ENCODE measurements at regions not wholly inside any gene's neighbourhood (a gene's known extent, or its start where the extent isn't known, plus 50 kb on each side); places are given as distances from the start of the nearest gene placed in this dataset.
A peak's percentile ranks its signal among the peaks of the same experiment; 100 is the strongest.
"Not testable (repeated sequence)": the region's sequence is repeated elsewhere in the genome, so short reads cannot be mapped to it uniquely, and the experiment has no call there.

GRCh38 chr9:7456793-7457530, 342.6 kb downstream of the DMAC1 start:
- DNase-seq = no peak

GRCh38 chr9:7456377-7456776, 343.2 kb downstream of the DMAC1 start:
- DNase-seq = no peak

DNA sequence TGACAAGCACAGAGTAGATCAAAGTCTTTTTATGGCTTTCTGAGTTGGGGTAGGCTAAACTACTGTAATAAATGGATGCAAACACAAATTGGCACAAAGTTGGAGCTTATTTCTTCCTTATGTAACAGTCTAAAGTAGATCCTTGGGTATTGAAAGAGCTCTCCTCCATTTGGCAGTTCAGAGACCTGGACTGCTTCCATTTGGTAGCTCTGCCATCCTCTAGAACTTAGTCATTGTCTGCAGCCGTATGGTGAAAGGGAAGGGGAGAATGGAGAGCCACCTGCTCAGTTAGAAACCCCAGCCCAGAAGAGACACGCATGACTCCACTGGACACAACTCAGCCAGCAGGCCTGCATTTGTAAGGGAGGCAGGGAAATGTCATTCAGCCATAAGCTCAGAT, 345.0 kb downstream of the DMAC1 start:
- no peak for DNase-seq

DNA sequence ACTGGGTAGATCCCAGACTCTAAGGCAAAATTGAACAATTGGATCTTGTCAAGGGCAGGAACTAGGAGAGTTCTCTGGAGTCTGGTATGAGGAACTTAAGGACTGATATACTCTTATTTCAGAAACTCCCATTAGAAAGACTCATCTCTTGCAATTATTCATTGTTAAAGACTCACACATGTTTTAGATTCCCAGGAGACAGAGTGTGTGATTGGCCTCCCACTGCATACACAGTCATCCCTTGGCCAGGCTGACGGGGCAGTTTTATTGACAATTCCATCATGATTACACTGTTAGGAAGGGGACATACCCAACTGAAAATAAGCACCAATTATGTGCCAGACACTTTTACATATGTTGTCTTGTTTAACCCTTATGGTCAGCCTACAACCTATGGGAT, 347.2 kb downstream of the DMAC1 start:
- DNase-seq = no peak

DNA sequence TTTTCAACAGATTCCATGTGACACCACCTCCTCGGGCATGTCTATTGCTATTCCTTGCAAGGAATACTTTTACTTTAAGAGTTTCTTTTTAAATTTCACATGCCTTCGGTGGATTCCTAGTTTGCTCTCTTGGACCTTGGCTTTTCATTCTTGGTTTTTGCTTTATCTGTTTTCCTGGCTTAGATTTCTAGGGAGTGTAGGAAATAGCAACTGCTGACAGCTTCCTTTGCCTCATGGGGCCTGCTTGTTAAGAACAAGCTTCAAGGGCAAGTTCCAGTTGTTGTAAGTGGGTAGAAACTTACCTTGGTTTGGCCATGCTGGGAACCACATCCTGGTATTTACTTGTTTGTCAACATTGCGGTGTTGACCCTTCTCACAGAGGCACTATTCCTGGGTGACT, 348.5 kb downstream of the DMAC1 start:
- no peak for DNase-seq

DNA sequence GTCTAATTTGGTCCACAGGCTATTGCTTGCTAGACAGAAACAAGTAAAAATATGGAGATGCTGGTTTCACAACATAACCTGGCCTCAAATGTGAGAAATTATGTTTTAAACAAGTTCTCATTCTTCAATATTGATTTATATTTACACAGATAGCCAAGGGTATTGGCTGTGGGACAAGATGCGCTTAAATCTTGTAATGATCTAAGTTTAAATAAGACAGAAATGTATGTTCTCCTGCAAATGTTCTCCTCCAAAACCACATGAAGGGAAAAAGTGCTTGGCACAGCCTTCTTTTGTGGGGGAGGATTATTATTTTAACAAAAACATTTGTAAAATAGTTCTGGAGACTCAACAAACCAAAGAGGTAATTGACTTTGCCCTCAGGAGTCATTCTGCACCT, 356.0 kb downstream of the DMAC1 start:
- DNase-seq = no peak

- no peak for DNase-seq
Measured at GRCh38 chr9:7439355-7439995, 360.1 kb downstream of the DMAC1 start.

- no peak for DNase-seq
Measured at GRCh38 chr9:7436754-7437153, 362.8 kb downstream of the DMAC1 start.

DNA sequence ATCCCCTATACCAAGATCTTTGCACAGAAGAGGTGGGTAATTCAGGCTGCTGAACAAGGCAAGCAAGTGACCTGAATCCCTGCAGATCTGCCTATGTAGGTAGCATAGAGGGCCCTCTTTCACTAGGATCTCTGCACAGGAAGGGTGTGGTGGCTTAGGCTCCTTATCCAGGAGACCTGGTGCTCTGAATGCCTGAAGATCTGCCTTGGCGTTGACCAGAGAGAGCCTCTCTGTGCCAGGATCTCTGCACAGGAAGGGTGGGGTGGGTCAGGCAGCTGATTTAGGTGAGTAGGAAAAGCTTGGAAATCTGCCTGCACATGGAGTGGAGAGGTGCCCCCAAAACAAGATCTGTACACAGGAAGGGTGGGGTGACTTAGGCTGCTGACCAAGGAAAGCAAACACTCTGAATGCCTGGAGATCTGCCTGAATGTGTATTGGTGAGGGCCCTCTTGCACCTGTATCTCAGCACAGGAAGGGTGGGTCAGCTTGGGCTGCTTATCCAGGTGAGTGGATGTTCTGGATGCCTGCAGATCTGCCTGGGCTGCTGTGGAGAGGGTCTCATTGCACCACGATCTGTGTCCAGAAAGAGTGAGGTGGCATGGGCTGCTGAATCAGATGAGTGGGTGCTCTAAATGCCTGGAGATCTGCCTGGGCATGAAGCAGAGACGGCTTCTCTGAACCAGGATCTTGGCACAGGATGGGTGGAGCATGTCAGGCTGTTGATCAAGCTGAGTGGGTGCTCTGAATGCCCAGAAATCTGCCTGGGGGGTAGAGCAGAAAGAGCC, 365.9 kb downstream of the DMAC1 start:
- DNase-seq = no peak

DNA sequence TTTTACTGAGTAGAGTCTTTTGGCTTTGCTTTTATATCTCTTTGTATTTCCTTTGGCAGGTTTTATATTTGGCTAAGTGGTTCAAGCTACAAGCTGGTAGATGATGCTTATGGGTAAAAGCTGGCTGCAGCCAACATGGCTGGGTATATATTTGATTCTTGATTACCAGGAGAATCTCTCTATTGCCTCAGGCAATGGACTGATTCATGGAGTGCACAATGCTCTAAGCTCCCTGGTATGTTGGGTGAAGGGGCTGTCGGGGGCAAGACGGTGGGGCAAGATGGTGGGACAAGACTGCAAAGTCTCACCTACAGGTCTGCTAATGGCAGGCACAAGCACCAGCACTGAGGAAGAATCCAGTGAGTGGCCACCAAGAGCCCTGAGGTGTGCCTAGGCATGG, 366.6 kb downstream of the DMAC1 start:
- DNase-seq = no peak

DNA sequence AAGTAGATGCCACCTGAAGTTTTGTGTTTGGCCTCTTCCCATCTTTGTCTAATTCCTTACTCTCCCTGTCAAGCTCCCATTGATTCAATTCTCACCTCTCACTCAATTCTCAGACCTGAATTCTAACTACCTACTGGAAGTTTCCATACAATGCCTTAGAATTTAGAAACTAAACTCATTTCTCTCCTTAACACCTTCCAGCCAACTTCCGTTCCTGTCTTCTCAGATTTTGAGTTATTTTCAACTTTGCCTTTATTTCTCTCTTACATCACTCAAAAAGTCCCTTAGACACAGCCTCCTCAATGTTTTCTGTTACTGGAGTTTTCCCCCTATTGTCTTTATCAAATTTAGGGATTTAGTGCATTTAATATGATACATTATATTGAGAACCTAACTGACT, 382.2 kb downstream of the DMAC1 start:
- DNase-seq = not testable (repeated sequence)

GRCh38 chr9:7415836-7416235, 383.7 kb downstream of the DMAC1 start:
- no peak for DNase-seq

- no peak for DNase-seq
Measured at GRCh38 chr9:7408845-7409244, 390.7 kb downstream of the DMAC1 start.

GRCh38 chr9:7407246-7407645, 392.3 kb downstream of the DMAC1 start:
- DNase-seq = no peak

DNA sequence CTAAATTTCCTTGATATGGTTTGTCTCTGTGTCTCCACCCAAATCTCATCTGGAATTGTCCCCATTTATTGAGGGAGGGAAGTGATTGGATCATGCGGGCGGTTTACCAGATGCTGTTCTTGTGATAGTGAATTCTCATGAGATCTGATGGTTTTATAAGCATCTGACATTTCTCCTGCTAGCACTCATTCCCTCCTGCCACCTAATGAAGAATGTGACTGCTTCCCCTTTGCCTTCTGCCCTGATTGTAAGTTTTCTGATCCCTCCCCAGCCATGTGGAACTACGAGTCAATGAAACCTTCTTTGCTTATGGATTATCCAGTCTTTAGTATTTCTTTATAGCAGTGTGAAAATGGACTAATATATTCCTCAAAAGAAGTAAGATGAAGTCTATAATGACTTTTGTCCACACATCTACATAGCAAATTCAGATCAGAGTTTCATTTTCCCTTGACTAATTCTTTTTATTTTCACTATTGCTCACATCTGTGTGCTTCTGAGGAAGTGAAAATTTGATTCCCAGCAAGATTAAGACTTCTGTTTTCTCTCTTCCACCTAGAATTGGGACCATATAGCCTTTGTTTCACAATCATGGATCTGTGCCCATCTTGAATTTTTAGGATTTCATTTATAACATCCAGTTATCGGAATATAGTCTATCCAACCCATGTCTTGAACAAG, 393.5 kb downstream of the DMAC1 start:
- peak in 1 of 2 donors; percentile 2 for DNase-seq

GRCh38 chr9:7403839-7404487, 395.6 kb downstream of the DMAC1 start:
- no peak for DNase-seq

- DNase-seq = no peak
Measured at GRCh38 chr9:7403028-7403389, 396.6 kb downstream of the DMAC1 start.

- DNase-seq = no peak
Measured at GRCh38 chr9:7402334-7403027, 397.1 kb downstream of the DMAC1 start.

DNA sequence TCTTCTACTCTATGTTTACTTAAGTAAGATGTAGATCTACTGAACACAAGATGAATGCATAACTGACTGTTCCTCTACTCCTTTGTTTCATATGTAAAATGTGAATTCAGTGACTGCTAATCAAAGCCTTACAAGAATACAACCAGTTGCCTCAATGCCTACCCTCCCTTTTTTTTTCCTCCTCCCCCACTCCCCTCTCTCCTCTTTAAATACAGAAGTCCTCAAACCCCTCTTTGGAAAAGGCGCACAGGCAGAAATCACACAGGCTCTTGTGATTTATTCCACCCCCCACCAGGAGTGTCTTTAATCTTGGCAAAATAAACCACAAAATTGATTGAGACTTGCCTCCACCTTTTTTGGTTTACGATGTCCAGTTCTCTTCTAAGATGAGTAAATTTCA, 398.5 kb downstream of the DMAC1 start:
- no peak for DNase-seq

GRCh38 chr9:7394002-7394774, 405.4 kb downstream of the DMAC1 start:
- no peak for DNase-seq

GRCh38 chr9:7392148-7392547, 407.4 kb downstream of the DMAC1 start:
- no peak for DNase-seq

- no peak for DNase-seq
Measured at GRCh38 chr9:7388755-7389154, 410.8 kb downstream of the DMAC1 start.

Measured in bone marrow (tissue), 2 donors.